Stromal cell of bone marrow (primary cell): ENCODE measurements at regions not wholly inside any gene's neighbourhood (a gene's known extent, or its start where the extent isn't known, plus 50 kb on each side); places are given as distances from the start of the nearest gene placed in this dataset.
"Not testable (repeated sequence)": the region's sequence is repeated elsewhere in the genome, so short reads cannot be mapped to it uniquely, and the experiment has no call there.

Experiments
- DNase-seq: peaks from one replicate; pipeline ENCODE4 v3.0.0-alpha.2; 2012; ENCODE audit warnings: low read depth

GRCh38 chrX:3440981-3441380, 94.5 kb upstream of the MXRA5 start:
- DNase-seq: no peak

GRCh38 chrX:3435916-3436315, 89.5 kb upstream of the MXRA5 start:
- DNase-seq: not testable (repeated sequence)

GRCh38 chrX:3435057-3435456, 88.6 kb upstream of the MXRA5 start:
- DNase-seq: no peak

- DNase-seq: no peak
These were observed 82.3 kb upstream of the MXRA5 start for GRCh38 chrX:3428792-3429191.

- DNase-seq: no peak
These were observed 80.1 kb upstream of the MXRA5 start for GRCh38 chrX:3426552-3426951.

- no peak for DNase-seq
These were observed 78.6 kb upstream of the MXRA5 start for GRCh38 chrX:3425031-3425430.

GRCh38 chrX:3420316-3420715, 73.9 kb upstream of the MXRA5 start:
- no peak for DNase-seq

GRCh38 chrX:3415011-3415410, 68.6 kb upstream of the MXRA5 start:
- DNase-seq: no peak

- DNase-seq: not testable (repeated sequence)
These were observed 65.2 kb upstream of the MXRA5 start for GRCh38 chrX:3411626-3412025.

GRCh38 chrX:3409936-3410335, 63.5 kb upstream of the MXRA5 start:
- DNase-seq: not testable (repeated sequence)

GRCh38 chrX:3407781-3408180, 61.3 kb upstream of the MXRA5 start:
- no peak for DNase-seq

GRCh38 chrX:3407121-3407520, 60.7 kb upstream of the MXRA5 start:
- no peak for DNase-seq

GRCh38 chrX:3403748-3404147, 57.3 kb upstream of the MXRA5 start:
- DNase-seq: peak; percentile 61
